NCI-H1930 (cell line): ENCODE measurements at regions not wholly inside any gene's neighbourhood (a gene's known extent, or its start where the extent isn't known, plus 50 kb on each side); places are given as distances from the start of the nearest gene placed in this dataset.

Experiments used
- DNase-seq, 2 experiments: peaks; one replicate each; lab custom pipeline; 2025; lab: John Stamatoyannopoulos, UW

- DNase-seq: no peak
These were observed 385.3 kb downstream of the PDCD6IP start for GRCh38 chr3:34183611-34184340.

- DNase-seq: no peak
These were observed 386.9 kb downstream of the PDCD6IP start for GRCh38 chr3:34185301-34185700.

DNA sequence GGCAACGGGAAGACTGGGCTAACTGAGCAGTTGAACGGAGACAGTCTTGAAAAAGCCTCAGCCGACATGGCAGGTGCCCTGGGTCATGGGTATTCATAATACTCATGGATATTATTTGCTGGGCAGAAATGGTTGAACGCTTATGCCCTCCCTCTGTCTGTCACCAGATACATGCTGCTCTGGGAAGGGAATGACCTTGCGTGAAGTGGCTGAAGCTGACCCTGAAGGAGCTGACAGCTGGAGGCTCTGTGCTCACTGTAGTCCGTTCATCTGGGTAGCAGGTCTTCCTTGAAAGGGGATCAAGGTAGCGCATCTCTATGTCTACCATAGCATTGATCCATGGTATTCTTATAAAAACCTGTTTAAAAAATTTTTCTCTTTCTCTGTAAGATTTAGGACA lies 390.7 kb downstream of the PDCD6IP start:
- no peak for DNase-seq

DNA sequence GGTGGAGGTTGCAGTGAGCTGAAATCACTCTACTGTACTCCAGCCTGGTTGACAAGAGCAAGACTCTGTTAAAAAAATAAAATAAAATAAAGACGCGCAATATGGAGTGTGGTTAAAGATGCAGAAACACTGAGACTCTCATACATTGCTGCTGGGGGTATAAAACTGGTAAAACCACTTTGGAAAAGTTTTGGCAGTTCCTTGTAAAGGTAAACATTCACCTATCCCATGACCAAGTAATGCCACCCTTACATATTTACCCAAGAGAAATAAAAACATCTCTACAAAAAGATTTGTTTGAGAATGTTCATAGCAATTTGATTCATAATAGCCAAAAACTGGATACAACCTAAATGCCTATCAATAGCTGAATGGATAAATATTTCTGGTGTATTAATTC lies 398.5 kb downstream of the PDCD6IP start:
- no peak for DNase-seq

DNA sequence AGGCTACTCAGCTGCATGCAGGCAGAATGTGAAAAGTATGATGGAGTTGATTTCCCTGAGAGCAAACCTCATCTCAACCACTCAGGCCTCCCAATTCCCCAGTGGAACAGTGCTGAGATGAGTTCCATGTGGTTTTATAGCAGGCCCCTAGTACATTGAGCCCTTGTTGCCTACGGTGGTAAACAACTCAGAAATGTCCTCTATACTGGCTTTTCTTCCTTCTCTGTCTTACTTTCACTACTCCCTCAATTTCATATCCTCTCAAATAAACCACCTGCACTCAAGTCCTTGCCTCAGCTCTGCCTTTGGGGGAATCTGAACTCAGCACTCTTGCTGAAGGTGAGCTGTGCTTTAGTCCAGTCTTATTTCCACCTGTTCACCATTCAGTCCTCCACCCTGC lies 399.9 kb downstream of the PDCD6IP start:
- no peak for DNase-seq

GRCh38 chr3:34200576-34200975 lies 402.1 kb downstream of the PDCD6IP start:
- no peak for DNase-seq

- DNase-seq: no peak
These were observed 404.5 kb downstream of the PDCD6IP start for GRCh38 chr3:34202975-34203374.

DNA sequence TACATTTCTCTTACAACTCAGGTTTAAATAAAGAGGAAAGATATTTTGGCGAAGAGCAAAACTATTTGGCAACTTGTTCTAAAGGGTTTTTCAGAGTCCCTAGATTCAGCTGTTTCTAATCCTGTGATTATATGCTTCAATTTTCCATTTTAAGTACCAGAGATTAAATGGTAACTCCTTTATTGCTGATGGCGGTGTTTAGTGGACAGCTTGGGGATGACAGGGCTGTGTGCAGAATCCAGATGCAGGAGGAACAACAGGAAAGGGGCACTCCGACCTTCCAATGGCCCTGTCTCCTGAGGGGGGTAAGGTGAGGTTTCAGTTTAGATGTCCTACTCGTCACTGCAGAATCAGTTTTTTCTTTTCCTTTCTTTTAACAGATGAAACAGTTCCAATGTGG lies 405.0 kb downstream of the PDCD6IP start:
- no peak for DNase-seq

- no peak for DNase-seq
These were observed 408.6 kb downstream of the PDCD6IP start for GRCh38 chr3:34207002-34207401.

DNA sequence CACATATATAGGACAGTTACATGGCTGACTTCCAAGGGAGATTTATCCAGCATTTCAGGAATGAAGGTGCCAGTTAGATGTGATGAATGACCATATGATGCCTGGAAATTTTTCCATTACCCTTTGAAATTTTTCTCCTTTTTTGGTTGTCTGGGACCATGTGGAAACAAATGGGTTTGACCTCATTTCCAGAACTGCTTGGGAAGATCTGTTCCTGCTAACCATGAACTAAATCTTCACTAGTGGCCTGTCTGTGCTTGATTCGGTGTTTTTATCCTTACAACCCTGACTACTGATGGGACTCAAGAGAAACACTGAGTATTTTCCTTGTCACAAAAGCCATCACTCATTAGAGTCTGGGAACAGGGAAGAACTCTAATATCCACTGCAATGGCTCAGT lies 409.4 kb downstream of the PDCD6IP start:
- no peak for DNase-seq

DNA sequence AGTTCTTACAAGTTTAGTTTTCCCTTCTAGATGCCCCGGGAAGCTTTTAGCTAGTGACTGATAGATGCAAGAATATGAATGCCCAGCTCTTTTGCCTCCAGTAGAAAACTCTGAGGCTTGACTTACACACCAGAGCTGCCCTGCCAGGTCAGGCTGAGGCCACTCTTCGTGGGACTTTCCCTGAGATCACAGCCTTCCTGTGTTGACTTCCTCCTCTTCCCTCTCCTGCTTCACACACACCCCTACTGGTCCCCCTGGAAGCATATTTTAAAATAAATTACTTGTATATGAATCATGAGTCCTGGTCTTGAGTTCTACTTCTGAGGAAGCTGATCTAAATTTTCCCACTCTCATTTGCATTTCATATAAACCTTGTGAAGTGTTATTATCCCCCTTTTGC lies 413.7 kb downstream of the PDCD6IP start:
- no peak for DNase-seq

GRCh38 chr3:34212656-34213055 lies 414.2 kb downstream of the PDCD6IP start:
- DNase-seq: no peak

DNA sequence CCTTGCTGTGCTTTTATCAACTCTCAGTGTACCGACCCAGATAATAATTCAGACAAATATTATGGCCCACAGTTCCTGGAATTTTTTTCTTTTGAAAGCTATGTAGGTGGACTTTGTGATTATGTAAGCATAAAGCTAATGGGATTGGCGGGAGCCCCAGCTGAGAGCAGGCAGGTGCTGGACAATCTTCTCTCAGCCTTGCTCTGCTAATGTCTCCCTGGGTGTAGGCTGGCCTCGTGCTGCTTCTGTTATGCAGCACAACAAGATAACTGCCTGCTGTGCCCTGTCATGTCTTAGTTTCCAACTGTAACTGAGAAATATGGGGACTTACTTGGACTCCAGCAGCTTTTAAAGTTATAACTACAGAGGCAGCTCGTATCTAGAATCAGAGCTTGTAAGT lies 415.0 kb downstream of the PDCD6IP start:
- no peak for DNase-seq

- DNase-seq: no peak
These were observed 418.4 kb downstream of the PDCD6IP start for GRCh38 chr3:34216711-34217335.

DNA sequence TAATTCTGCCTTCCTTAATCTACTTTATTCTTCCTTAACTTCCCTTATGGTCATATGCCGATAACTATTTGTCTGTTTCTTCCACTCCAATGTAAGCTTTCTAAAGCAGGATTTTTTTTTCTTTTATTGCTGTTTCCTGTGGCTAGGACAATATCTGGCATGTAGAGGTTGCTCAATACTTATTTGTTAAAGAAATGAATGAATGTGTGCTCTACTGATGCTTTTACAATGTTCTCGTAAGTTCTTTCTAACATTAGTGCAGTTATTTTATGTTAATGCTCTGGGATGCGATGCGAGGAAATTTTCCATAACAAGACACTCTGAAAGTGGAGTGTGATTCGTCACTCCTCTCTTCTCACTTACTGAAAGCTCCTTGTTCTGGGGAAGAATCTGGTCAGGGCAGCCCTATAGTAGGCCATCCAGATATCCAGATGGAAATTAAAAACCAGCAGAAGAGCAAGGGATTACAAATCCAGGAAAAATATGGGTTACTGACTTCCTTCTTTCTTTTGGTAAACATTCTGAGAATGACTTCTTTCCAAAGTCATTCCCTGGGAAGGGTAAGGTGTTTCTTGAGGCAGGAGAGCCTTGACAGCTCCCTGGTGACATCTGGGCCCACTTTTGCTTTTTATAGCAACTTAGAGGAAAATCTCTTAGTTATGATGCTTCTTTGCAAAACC lies 420.4 kb downstream of the PDCD6IP start:
- no peak for DNase-seq

DNA sequence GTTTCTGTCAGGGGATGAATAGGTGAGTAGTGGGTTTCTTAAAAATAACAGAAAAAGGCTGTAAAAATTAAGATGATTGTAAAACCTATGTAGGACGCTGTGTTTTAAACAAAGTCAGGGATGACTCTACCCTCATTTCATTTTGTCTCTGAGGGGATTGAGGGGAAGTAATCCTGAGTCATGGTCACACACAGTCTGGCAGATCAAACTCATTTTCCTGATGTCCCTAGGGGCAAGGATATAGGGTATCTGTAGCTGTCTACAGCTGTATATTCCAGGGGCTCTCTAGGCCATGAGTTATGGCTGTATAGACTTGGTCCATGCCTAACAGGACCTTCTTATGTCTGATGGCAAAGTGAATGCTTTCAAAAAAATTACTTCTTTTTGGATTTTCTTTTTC lies 421.1 kb downstream of the PDCD6IP start:
- no peak for DNase-seq

- no peak for DNase-seq
These were observed 427.5 kb downstream of the PDCD6IP start for GRCh38 chr3:34225821-34226366.

DNA sequence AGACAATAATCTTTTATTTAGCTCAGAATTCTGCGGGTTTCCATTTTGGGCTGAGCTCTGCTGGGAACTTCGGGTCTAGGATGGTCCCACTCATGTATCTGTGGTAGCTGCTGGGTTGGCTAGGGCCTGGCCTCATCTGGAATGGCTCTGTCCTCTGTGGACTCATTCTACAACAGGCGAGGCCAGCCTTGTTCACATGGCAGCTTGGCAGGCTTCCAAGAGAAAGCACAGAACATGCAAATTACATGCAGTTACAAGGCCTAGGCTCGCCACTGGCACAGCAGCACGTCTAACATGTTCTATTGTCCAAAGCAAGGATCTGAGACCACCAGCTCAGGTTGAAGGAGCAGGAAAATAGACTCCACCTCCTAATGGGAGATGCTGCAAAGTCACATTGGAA lies 431.4 kb downstream of the PDCD6IP start:
- no peak for DNase-seq

DNA sequence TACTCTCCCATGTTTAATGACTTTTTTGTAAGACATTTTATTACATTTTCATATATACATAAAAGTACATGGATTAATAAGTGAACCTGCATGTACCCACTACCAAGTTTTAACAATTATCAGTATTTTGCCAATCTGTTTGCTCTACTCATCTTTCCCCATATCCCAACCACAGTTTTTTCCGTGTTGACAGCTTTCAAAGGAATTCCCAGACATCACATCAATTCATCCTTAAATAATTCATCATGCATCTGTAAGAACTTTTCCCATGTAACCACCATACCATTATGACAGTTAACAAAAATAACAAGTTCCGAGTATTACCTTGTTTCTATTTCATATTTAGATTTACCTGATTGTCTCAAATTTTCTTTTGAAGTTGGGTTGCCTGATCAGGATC lies 436.7 kb downstream of the PDCD6IP start:
- DNase-seq: no peak

DNA sequence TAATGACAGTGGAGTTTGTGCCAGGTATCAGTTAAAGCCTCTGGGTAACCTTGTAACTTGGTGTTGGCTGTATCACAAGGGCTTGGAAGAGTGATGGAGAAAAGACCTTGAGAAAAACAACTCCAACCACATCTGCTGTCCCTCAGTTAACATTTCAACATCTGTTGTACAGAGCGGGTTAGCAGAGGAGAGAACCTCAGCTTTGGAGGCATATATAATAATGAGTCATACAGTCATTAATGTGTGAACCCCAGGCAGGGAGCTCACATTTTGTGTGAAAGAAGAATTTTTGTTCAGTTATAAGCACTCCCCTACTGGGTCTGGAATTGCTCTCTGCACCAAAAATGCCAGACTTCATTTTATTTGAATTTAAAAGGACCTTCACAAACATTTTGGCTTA lies 439.5 kb downstream of the PDCD6IP start:
- no peak for DNase-seq

DNA sequence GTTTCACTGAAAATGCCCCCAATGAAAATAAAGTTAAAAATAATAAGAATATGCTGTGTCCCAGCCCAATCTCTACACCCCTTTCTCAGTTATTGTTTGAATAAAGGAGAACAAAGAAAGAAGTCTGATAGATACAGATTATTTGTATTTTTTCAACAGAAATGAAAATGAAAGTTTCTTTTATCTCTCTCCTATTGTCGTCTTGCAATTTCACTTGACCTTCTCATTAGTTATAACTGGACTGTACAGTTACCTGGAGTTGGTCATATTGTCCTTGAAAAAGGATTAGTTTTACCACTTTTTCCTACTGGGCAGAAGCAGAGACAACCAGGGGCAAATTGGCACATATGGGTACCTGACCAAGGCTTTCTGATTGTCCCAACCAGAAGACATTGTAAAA lies 440.0 kb downstream of the PDCD6IP start:
- DNase-seq: no peak

GRCh38 chr3:34239287-34239686 lies 440.9 kb downstream of the PDCD6IP start:
- DNase-seq: no peak

GRCh38 chr3:34239875-34240274 lies 441.4 kb downstream of the PDCD6IP start:
- DNase-seq: no peak
